NCI-H1436 (cell line): ENCODE measurements at regions not wholly inside any gene's neighbourhood (a gene's known extent, or its start where the extent isn't known, plus 50 kb on each side); places are given as distances from the start of the nearest gene placed in this dataset.
"Not testable (repeated sequence)": the region's sequence is repeated elsewhere in the genome, so short reads cannot be mapped to it uniquely, and the experiment has no call there.

Experiments
- DNase-seq: peaks from one replicate; lab custom pipeline; 2025; lab: John Stamatoyannopoulos, UW

DNA sequence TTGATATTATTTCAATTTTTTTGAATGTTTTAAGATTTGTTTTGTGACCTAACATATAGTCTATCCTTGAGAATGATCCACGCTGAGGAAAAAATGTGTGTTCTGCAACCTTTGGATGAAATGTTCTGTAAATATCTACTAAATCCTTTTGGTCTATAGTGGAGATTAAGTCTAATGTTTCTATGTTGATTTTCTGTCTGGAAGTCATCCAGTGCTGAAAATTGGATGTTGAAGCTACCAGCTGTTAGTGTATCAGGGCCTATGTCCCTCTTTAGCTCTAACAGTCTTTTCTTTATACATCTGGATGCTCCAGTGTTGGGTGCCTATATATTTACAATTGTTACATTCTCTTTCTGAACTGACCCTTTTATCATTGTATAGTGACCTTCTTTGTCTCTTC is 422.3 kb downstream of the TMEM232 start:
- DNase-seq = no peak

DNA sequence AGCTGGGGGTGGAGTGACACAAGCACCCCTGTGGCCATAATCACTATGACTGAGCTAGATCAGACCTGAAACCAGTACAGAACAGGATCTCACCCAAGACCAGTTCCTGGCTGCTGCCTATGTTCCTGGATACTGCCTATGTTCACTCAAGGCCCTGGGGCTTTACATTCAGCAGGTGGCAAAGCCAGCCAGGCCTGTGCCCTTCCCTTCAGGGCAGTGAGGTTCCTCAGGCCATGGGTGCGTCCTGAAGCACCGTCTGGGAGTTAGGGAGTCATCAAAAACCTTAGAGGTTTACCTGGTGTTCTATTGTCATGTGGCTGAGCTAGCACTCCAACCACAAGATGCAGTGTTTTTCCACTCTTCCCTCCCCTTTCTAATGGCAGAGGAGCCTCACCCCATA is 419.8 kb downstream of the TMEM232 start:
- DNase-seq = no peak

DNA sequence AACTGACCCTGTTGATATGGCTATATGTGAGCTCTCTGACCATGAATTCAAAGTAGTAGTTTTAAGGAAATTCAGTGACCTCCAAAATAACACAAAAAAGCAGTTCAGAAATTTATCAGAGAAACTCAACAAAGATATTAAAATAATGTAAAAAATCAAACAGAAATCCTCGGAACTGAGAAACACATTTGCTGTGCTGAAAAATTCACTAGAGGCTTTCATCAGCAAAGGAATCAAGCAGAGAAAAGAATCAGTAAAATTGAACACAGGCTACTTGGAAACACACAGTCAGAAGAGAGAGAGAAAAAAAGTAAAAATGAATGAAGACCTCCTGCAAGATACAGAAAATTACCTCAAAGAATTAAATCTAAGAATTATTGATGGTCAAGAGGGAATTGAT is 417.2 kb downstream of the TMEM232 start:
- DNase-seq = no peak

DNA sequence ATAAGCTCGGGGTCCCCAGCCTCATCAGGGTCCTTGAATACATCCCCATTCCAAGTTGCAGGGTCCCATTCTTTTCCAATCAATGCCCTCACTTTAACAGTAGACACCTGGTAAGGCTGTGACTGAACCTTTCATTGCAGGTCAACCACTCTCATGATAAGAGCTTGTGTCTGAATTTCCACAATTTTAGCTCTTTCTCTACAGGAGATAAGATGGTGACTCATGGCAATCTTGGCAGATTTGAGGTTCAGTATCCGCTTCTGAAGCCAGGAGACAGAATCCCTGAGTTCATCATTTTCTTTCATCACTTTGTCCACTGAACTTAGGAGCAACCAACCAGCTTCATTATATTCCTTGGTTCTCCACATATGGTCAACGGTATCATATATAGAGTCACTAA is 409.9 kb downstream of the TMEM232 start:
- not testable (repeated sequence) for DNase-seq

DNA sequence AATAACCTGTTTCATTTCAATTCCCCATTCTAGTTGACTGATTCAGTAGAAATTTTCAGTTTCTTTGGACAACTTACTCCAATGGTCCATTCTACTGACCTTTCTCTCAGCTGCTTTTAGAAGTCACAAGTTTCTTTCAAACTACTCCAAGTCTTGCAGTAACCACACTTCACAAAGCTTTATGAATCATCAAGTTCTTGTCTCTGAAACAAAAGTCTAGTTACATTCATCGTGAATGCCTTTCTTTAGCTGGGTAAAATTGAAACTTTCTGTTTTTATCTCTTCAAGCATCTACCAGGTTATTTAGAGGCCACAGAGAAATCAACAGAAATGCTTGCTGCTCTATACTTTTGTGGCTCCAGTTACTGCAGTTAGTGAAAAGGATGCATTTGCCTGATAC is 405.4 kb downstream of the TMEM232 start:
- DNase-seq = no peak

DNA sequence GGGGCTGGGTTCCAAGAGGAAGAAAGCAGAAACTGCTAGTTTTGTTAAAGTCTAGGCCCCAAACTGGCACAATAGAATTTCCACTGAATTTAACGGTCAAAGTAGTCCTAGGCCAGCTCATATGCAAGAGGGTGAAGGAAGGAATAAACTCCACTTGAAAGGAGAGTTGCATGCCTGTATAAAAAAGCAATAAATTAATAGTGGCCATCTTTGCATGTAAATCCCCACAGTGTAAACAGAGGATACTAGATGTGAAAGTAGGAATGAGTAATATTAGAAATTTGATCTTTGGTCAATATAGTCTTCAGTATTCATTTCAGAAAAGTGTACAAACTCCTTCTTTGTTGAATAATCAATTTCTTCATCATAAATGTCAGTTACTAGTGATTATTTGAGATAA is 403.1 kb downstream of the TMEM232 start:
- no peak for DNase-seq

DNA sequence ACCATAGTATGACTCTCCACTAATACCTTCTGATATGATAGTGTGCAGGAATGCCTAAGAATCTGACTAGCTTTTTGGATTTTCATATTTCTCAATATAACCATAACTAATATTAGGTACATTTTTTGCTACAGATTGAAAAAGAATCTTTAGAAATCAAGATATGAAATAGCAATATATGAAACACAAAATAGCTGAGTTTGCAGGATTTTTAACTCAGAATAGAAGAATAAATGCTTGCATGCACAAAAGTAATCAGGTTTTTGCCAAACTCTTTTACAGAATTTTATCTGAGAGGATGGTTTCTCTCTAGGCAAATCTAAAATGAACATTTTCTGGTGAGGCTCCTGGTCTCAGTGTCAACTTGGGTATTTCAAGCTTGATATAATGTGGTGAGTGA is 402.6 kb downstream of the TMEM232 start:
- DNase-seq = no peak

DNA sequence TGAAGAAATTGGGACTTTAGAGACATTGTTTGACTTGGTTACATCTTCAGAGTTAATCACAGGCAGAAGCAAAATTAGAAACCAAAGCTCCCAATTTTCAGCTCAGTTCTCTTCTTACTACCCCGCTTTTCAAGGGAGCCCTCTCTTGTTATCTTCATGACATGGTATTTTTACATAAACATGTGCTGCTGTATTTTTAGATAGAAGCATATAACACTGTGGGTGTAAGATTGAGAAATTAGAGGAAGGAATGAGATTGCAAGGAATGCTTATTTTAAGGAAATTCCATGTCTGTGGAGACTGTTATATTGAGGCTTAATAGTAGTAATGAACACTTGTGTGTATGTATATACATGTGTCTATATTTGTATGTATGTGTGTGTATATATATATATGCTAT is 401.6 kb downstream of the TMEM232 start:
- DNase-seq = no peak

DNA sequence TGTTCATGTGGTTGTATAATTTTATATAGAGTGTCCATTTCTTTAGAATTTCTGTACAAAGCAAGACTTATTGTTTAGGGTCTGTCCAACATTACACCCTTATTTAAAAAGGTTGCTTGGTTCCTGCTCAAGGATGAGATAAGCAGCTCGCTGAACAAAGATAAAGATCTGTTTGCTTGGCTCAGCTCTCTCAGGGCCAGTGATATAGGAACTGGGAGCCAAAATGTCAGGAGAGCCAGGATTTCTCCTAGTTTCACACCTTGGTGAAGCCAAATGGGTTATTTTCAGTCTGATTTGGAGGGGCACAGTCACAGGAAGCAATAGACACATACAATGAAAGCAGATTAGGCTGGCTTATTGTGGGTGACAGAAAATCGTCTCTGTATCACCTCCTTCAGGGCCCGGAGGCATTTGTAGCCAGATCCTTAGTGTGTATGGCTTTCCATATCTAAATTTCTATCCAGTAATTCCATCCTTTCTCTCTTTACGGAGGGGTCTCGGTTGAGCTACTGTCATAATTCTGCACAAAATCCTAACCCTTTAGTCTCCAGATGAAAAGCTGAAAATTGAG is 396.4 kb downstream of the TMEM232 start:
- DNase-seq = no peak

DNA sequence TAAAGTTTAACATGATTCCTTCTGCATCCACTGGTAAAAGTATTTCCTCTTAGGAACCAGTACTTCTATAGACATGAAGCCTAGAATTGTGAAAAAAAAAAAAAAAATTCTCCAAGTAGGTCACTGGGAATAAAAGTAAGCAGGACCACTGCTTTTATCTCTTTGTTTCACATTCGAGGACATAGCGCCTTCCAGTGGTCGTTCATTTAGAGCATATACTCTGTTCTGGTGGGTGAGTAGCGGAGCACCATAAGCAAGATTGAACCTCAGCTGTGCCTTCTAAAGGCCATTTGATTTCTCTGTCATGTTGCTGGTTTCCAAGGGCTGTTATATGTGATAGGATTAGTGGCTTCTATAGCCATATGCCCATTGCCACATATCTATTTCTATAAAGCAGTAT is 393.1 kb downstream of the TMEM232 start:
- no peak for DNase-seq

DNA sequence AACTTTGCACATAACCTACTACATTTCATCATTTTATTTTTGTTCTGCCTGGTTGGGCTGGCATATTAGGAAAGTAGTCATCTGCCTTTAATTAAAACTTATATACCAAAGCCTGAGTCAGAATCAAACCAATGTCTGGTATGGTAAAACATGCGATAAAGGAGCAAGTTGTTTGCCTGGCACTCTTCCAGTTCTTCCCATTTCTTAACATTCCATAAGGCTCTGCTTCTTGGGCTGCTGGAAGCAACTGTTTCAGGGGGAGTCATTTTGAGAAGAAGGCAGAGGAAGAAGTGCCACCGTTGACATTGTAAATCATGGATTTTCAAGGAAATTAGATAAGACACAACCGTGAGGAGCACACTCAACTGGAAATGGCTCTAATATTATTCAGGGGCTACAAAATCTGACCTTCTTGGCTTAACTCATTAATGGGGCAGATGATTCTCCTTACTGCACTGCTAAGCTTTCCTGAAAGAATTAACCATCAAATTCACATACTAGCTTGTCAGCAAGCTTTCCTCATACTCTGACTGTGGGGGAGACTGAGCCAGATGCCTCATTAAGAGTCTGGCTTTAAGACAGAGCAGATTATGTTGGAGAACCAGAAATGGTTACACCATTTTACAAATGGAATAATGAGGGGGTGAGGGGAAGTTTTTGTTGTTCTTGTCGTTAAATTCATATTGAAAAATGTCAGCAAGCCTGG is 391.0 kb downstream of the TMEM232 start:
- DNase-seq = no peak

DNA sequence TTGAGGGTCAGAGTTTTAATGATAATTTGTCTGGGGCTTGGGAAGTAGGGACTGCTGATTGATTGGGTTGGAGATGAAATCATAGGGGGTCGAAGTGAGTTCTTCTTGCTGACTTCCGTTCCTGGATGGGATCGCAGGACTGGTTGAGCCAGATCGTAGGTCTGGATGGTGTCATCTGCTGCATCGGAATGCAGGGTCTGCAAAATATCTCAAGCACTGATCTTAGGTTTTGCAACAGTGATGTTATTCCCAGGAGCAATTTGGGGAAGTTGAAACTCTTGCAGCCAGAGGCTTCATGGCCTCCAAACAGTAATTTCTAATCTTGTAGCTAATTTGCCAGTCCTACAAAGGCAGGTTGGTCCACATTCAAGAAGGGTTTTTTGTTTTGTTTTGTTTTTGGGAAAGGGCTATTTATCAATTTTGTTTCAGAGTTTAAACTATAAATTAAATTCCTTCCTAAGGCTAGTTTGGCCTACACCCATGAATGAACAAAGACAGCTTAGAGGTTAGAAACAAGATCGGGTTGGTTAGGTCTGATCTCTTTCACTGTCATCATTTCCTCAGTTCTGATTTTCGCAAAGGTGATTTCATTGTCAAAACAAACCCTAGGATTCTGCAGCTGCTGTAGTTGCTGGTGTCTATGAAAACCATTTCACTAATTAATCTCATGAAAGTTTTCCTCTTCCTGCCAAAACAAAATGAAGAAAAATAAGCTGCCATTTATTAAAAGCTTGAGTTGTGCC is 388.0 kb downstream of the TMEM232 start:
- DNase-seq = no peak

DNA sequence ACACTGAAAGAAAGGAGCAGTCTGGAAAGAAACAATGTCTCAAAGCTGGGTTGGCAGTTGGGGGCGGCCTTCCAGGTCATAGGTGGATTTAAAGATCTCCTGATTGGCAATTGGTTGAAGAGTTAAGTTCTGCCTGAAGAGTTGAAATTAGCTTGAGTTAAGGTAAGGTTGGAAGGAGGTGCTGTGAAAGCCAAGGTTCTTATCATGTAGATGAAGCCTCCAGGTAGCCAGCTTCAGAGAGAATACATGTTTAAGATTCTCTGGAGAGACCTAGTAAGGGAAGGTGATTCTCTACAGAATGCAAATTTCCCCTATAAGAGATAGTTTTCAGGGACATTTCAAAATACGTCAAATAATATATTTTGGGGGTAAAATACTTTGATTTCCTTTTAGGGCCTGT is 387.1 kb downstream of the TMEM232 start:
- DNase-seq = no peak

DNA sequence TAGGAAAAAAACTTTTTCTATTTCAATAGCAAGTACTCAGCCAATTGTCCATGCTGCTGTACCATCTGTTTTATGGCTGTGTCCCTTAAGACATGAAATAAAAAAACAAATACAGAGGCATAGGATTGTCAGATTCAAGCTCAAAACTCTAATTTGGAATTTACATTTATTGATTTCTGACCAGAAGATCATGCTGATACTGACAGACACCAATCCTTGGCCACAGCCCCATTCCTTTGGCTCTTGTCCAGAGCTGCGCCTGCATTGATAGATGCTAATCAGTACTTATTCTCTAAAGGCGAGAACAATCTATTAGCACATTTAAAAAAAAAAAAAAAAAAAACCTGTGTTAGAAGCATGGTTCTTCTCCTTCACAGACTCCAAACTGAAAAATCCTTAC is 384.6 kb downstream of the TMEM232 start:
- no peak for DNase-seq

DNA sequence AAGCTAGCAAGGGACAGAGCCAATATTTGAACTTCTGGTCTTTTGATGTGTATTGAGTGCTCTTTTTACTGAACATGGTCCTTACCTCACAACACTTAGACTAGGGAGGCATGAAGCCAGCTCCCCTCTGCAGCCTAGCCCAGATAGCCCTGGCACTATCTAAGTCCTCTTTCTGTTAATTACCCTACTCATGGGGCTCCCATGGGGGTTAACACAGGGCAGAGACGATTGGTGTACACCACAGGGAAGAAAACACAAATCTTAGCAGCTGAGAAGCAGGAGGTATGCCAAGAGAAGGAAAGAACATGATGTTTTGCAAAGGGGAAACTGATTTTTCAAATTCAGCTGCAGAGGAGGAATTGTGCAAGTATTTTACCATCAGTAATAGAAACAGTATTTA is 383.8 kb downstream of the TMEM232 start:
- DNase-seq = no peak

DNA sequence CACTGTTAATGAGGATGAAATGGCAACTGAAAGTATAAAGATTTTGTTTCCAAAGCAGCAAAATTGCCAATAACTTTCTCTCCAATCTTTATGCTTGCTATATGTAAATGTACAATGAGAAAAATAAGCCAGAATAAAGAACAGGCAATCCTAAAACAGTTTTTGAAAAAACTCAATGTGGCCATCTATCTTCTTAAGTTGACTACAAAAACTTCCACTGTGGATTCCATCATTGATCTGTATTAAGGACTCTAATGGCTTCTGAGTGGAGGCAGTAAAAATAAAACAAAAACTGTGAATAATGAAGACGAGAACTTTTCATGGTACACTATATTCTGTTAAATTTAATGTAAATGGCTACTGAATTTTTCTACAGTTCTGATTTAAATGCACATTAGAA is 382.9 kb downstream of the TMEM232 start:
- no peak for DNase-seq

DNA sequence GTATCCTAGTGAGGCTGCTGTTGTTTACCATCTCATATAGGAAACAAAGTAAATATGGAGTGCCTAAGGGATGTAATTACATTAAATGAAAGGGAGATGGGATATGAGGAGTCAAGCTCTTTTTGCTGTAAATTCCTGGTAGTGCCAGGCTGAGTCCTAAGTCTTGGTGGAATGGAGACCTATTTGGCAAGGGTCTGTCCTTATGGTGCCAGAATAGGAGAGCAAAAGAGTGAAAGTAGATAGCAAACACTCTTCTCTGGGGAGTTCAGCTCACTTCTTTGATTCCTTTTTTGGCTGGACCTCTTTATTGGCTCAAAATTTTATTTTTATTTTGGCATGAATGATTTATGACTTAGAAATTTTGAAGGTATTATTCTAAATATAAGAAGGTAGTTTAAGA is 380.8 kb downstream of the TMEM232 start:
- DNase-seq = no peak

DNA sequence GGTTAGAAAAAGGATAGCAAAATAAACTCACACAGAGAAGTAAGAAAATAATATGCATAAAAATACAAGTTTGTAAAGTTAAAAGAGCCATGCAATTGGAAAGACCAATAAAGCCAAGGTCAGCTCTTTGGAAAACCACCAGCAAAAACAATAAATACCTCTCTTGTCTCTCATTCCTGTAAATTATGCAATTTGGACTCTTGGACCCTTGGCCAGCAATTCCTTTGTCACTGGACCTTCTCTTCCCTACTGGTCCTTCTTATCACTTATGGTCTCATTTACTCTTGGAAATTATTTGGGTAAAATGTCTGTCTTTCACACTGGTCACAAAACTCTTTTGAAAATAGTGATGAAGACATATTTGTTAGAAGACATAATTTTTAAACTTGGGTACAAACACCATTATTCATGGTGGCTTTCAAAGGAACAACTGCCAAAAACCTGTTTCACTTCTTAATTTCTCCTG is 379.5 kb downstream of the TMEM232 start:
- no peak for DNase-seq

DNA sequence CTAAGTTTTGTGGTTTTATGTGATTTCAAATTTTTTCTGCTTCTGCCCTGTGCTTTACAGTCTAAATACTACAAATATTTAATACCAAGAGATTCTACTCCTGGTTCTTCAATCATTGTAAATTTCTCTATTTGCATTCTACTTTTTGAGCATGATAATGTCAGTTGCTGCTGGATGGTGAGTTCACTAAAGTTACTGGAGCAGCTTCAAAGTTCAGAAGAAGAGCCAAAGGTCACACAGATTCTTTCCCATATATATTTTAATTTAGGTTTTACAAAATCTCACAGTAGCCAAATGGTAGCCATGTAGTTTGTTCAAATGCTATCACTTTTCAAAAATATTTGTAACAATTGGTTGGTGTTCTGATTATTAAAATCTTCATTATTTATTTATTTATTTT is 378.7 kb downstream of the TMEM232 start:
- DNase-seq = no peak

DNA sequence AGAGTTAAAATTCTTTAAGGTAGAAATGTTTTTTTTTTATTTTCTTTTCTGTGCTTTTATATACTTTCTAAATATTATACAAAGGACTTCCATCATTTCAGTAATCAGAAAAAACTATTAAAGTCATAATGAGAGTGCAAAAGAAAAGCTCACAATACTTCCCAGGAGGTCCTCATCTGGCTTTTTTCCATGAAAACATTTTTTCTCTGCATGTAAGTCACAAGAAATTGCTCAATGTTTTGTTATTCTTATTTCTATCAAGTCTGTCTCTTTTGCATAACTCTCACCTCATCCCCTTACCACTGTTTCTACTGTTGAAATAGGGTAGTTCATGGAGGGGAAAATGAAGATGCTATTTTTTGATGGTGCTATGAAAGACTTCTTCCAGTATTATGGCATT is 375.0 kb downstream of the TMEM232 start:
- DNase-seq = no peak

DNA sequence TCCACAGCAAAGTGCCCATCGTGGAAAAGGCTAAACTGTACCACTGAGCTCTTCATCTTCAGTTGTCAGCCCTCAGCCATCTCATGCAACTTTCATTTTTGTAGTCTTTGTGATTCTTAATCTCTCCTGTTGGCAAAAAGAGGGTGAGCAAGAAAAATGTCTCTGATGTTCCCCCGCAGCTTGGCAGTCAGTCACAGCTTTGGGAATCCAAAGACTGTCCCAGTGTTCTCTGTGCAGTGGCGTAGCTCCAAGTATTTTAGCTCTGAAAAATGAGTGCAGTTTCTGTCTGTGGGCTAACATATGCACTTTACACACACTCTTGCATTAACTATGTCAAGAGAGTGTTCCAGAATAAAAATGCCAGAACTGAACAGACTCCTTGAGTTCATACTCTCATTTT is 372.2 kb downstream of the TMEM232 start:
- no peak for DNase-seq

DNA sequence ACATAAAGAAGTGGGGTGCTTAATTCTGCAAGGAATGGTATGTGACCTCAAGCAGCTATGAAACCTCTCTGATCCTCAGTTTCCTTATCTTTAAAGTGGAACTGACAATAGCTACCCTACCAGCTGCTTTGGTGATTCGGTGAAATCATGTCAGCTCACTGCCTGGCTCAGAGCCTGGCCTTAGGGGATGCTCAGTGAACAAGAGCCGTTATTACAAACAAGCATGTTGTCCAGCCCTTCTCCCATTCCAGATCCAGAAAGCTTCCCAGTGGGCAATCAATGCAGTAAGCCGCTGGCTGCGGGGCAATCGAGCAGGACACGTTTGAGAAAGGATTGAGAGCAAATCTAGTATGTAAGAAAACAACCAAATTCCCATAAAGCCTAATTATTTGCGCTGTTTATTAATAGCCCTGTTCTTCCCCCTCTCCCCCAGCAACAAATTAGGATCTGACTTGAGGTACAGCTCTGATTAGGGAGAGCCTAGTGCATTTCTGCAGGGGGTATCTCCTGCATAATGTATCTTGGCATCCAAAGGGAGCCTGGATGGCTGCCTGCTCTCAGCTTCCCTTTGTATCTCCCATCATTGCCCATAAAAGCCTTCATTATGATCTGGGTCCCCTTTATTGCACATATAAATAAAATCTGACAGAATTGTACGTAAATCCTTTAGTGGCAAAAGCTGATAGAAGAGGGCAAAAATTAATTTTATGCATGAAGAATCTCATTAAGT is 371.4 kb downstream of the TMEM232 start:
- no peak for DNase-seq

DNA sequence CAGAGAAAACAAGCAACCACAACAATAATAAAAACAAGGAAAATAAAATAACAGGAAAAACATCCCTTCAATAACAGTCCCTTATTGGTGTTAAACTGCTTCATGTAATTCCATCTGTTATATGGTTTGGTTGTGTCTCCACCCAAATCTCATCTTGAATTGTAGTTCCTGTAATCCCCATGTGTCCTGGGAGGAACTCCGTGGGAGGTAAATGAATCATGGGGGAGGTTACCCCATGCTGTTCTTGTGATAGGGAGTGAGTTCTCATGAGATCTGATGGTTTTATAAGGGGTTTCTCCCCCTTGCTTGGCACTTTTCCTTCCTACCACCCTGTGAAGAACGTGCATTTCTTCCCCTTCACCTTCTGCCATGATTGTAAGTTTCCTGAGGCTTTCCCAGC is 369.8 kb downstream of the TMEM232 start:
- DNase-seq = no peak
